ENCODE measurements at regions not wholly inside any gene's neighbourhood (a gene's known extent, or its start where the extent isn't known, plus 50 kb on each side); places are given as distances from the start of the nearest gene placed in this dataset.

GRCh38 chr11:129631201-129631600, 184.4 kb upstream of the TMEM45B start:
- H3K4me3 ChIP-seq (ENCODE audit: low read depth, low read length): no peak overlapping the region
- no peak for DNase-seq (ENCODE audit: low read depth)
- no peak for TF ChIP-seq CTCF (IDR thresholded peaks at IDR 0.05; ENCODE audit: low read depth, low read length, missing control alignments)

- DNase-seq (ENCODE audit: low read depth): no peak
- TF ChIP-seq CTCF (IDR thresholded peaks at IDR 0.05; ENCODE audit: low read depth, low read length, missing control alignments): no peak
Measured at GRCh38 chr11:129636926-129637325, 178.7 kb upstream of the TMEM45B start.

GRCh38 chr11:129637473-129637872, 178.2 kb upstream of the TMEM45B start:
- no peak for DNase-seq (ENCODE audit: low read depth)
- TF ChIP-seq CTCF (IDR thresholded peaks at IDR 0.05; ENCODE audit: low read depth, low read length, missing control alignments): no peak
- H3K4me3 ChIP-seq (ENCODE audit: low read depth, low read length): no peak overlapping the region

More at GRCh38 chr11:129636926-129637325, 178.7 kb upstream of the TMEM45B start:
- no peak overlapping the region for H3K4me3 ChIP-seq (ENCODE audit: low read depth, low read length)

GRCh38 chr11:129637983-129638776, 177.5 kb upstream of the TMEM45B start:
- DNase-seq (ENCODE audit: low read depth): no peak
- TF ChIP-seq CTCF (IDR thresholded peaks at IDR 0.05; ENCODE audit: low read depth, low read length, missing control alignments): no peak

GRCh38 chr11:129639300-129639699, 176.3 kb upstream of the TMEM45B start:
- H3K4me3 ChIP-seq (ENCODE audit: low read depth, low read length): no peak overlapping the region
- no peak for DNase-seq (ENCODE audit: low read depth)
- TF ChIP-seq CTCF (IDR thresholded peaks at IDR 0.05; ENCODE audit: low read depth, low read length, missing control alignments): no peak

More at GRCh38 chr11:129637983-129638776, 177.5 kb upstream of the TMEM45B start:
- no peak overlapping the region for H3K4me3 ChIP-seq (ENCODE audit: low read depth, low read length)

GRCh38 chr11:129640671-129641070, 175.0 kb upstream of the TMEM45B start:
- no peak for TF ChIP-seq CTCF (IDR thresholded peaks at IDR 0.05; ENCODE audit: low read depth, low read length, missing control alignments)
- H3K4me3 ChIP-seq (ENCODE audit: low read depth, low read length): no peak overlapping the region
- no peak for DNase-seq (ENCODE audit: low read depth)
